PC-9 (cell line): ENCODE measurements at regions not wholly inside any gene's neighbourhood (a gene's known extent, or its start where the extent isn't known, plus 50 kb on each side); places are given as distances from the start of the nearest gene placed in this dataset.

Experiments used
- BruUV-seq: library from RNA; stranded (reverse); fragments of 400-500 nt; replicated peaks from 2 replicates; lab custom pipeline; 2021; lab: Mats Ljungman, UMichigan
- CTCF ChIA-PET: fragments of 300-600 bp; sonication (Branson Sonifier 250); formaldehyde crosslinking; loops from one replicate; lab custom pipeline; 2022; ENCODE audit warnings: antibody characterized with exemption; lab: Charles Lee
- POLR2A ChIA-PET: fragments of 300-600 bp; sonication (Branson Sonifier 250); formaldehyde crosslinking; loops from one replicate; lab custom pipeline; 2022; ENCODE audit warnings: antibody characterized with exemption; ENCODE audit not compliant: unreplicated experiment; lab: Charles Lee
- DNase-seq, 2 experiments: peaks; one replicate each; pipeline versions ENCODE4 v3.0.0 to v3.0.0-alpha.2; 2015 to 2022; ENCODE audit warnings: mixed read lengths in 1 of 2
- H2AFZ ChIP-seq: fragments of 200-600 bp; sonication (generic); 2 replicates; pipeline ENCODE4 v1.8.1; 2017; ENCODE audit warnings: antibody characterized with exemption
- H3F3A ChIP-seq: fragments of 200-600 bp; sonication (generic); 2 replicates; pipeline ENCODE4 v1.8.1; 2017; ENCODE audit warnings: antibody characterized with exemption, mild to moderate bottlenecking, low read depth; ENCODE audit not compliant: insufficient read depth
- H3K27ac ChIP-seq: fragments of 200-600 bp; sonication (generic); 2 replicates; pipeline ENCODE4 v1.6.1; 2016; ENCODE audit warnings: mixed run types
- H3K27me3 ChIP-seq: fragments of 200-600 bp; sonication (generic); 2 replicates; pipeline ENCODE4 v1.6.1; 2016; ENCODE audit warnings: low read depth, mixed run types; ENCODE audit not compliant: insufficient read depth
- H3K36me3 ChIP-seq: fragments of 200-600 bp; sonication (generic); 2 replicates; pipeline ENCODE4 v1.6.1; 2016; ENCODE audit warnings: low read depth, mixed run types
- H3K4me1 ChIP-seq: fragments of 200-600 bp; sonication (generic); replicated peaks from 2 replicates; pipeline ENCODE4 v1.6.1; 2016; ENCODE audit warnings: mixed run types; ENCODE audit not compliant: insufficient read depth
- H3K4me2 ChIP-seq: fragments of 200-600 bp; sonication (generic); 2 replicates; pipeline ENCODE4 v1.6.1; 2017; ENCODE audit warnings: mixed run types
- H3K4me3 ChIP-seq: fragments of 200-600 bp; sonication (generic); 2 replicates; pipeline ENCODE4 v1.6.1; 2016; ENCODE audit warnings: mixed run types
- H3K79me2 ChIP-seq: fragments of 200-600 bp; sonication (generic); 2 replicates; pipeline ENCODE4 v1.6.1; 2017; ENCODE audit warnings: low read depth, mixed run types
- H3K9me2 ChIP-seq: fragments of 200-600 bp; sonication (generic); 2 replicates; pipeline ENCODE4 v1.8.1; 2017; ENCODE audit warnings: mild to moderate bottlenecking; ENCODE audit not compliant: insufficient read depth
- H3K9me3 ChIP-seq: fragments of 200-600 bp; sonication (generic); 2 replicates; pipeline ENCODE4 v1.8.1; 2016; ENCODE audit warnings: low read depth; ENCODE audit not compliant: insufficient read depth
- H4K20me1 ChIP-seq: fragments of 200-600 bp; sonication (generic); 2 replicates; pipeline ENCODE4 v1.8.1; 2017; ENCODE audit not compliant: insufficient read depth
- EZH2 ChIP-seq: fragments of 200-600 bp; sonication (generic); IDR thresholded peaks from 2 replicates; pipeline ENCODE4 v1.8.0; 2017; ENCODE audit warnings: antibody characterized with exemption, low read depth
- intact Hi-C: fragments of 100-400 bp; cut with micrococcal nuclease; formaldehyde crosslinking; loops from one replicate; pipeline ENCODE4 v1.10.0; 2022; ENCODE audit not compliant: unreplicated experiment
- TF ChIP-seq, protein P1 (sequence below): fragments of 200-600 bp; sonication (generic); conservative IDR thresholded peaks from 2 replicates; pipeline ENCODE4 v1.6.1; 2017; ENCODE audit warnings: mixed run types, antibody characterized with exemption, mild to moderate bottlenecking, moderate library complexity

DNA sequence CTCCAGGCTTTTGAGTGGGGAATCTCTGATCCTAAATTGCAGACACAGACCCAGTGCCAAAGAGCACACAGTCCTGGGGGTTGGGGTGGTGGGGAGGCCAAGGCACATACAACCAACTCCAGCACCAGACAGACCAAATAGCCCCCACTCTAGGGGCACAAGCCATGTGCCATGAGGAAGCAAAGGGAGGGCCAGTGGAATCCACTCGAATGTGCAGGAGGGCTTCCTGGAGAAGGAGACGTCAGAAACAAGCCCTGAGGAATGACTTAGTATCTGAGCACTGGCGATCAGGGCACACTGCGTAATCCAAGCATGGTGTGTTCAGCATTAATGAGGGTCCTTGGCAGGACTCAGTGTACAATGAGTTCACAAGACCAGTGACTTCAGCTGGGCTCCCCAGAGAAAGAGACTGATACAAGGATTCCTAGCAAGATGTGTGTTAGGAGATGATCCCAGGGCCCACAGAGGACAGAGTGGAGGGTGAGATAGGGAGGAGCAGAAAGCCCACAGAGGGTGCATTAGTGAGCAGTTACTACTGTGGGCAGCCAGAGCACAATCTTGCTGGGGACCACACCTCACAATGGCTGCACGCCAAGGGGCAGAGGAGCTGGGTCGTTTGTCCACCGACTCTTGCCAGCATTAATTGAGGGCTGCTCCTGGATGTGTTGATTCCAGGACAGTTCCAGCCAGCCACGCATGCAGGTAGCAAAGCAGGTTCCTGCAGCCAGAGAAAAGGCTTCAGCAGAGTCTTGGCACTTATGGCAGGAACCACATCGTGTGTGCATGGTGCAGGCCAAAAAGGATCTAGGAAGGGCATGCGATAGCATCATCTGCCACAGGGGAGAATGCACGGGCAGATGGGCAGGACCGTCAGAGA is 152.6 kb upstream of the VSTM2B start:
- Histone ChIP-seq H3F3A (no peaks in the 10 kb centered on the region), H3K4me3 (no peak overlapping the region), H3K27ac (no peak overlapping the region), H3K79me2 (no peaks in the 10 kb centered on the region), H3K9me2 (no peaks in the 10 kb centered on the region), H2AFZ (no peak overlapping the region), H3K4me2 (no peak overlapping the region), H3K9me3 (no peaks in the 10 kb centered on the region), H3K27me3 (peaks cover 76% of the 10 kb centered on the region), H3K4me1 (no peaks in the 10 kb centered on the region), H4K20me1 (no peaks in the 10 kb centered on the region), H3K36me3 (no peaks in the 10 kb centered on the region)
- CTCF ChIA-PET = interaction anchor here (0.6 kb wide), 2 partner anchors 29 to 803 kb away, joined by 6 read pairs; no protein-coding TSS in a partner anchor
- no peak for DNase-seq
- POLR2A ChIA-PET = no interaction called here
- no TSS peak for BruUV-seq
- intact Hi-C loops = no loop called here
- TF ChIP-seq EZH2 = no peak
- TF ChIP-seq, protein P1, sequence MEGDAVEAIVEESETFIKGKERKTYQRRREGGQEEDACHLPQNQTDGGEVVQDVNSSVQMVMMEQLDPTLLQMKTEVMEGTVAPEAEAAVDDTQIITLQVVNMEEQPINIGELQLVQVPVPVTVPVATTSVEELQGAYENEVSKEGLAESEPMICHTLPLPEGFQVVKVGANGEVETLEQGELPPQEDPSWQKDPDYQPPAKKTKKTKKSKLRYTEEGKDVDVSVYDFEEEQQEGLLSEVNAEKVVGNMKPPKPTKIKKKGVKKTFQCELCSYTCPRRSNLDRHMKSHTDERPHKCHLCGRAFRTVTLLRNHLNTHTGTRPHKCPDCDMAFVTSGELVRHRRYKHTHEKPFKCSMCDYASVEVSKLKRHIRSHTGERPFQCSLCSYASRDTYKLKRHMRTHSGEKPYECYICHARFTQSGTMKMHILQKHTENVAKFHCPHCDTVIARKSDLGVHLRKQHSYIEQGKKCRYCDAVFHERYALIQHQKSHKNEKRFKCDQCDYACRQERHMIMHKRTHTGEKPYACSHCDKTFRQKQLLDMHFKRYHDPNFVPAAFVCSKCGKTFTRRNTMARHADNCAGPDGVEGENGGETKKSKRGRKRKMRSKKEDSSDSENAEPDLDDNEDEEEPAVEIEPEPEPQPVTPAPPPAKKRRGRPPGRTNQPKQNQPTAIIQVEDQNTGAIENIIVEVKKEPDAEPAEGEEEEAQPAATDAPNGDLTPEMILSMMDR = no peak

DNA sequence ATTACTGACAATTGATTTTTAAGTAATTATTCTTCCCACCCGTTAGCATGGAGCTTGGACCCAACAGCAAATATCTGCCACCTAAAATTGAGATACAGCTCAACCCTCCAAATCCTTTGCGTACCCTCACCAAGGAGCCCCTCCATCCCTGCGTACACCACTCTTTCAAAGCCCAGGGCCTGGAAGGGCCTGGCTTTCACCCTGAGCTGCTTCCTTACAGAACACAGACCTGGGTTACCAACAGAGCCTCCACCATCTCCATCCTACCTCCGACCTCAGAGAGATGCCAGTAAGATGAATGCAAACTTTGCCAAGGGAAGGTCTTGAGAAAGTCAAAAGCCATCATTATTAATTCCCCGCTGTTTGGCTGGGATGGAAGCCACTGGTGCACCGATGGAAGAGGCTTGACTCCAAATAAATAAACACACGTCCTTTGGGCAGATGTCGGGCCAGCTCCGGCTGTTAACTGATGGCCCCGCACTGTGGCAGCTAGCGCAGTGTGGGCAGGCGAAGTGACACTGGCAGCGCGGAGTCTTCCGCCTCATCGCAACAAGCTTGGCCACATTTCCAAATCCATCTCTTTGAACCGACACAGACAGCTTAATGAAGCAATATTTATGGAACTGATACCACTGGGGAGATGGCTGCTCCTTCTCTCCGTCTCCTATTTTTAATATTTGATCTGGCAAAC is 150.2 kb upstream of the VSTM2B start:
- CTCF ChIA-PET = no interaction called here
- no peaks in the 10 kb centered on the region for H3K79me2 ChIP-seq
- intact Hi-C loops = no loop called here
- TF ChIP-seq, protein P1 = no peak
- no peak for TF ChIP-seq EZH2
- H2AFZ ChIP-seq = no peak overlapping the region
- no peaks in the 10 kb centered on the region for H3K4me1 ChIP-seq
- no peak for DNase-seq
- no peaks in the 10 kb centered on the region for H3F3A ChIP-seq
- no peak overlapping the region for H3K4me2 ChIP-seq
- no peaks in the 10 kb centered on the region for H4K20me1 ChIP-seq
- H3K9me2 ChIP-seq = no peaks in the 10 kb centered on the region
- no peaks in the 10 kb centered on the region for H3K36me3 ChIP-seq
- H3K27ac ChIP-seq = no peak overlapping the region
- POLR2A ChIA-PET = no interaction called here
- no TSS peak for BruUV-seq
- no peaks in the 10 kb centered on the region for H3K9me3 ChIP-seq
- no peak overlapping the region for H3K4me3 ChIP-seq
- peaks cover 73% of the 10 kb centered on the region for H3K27me3 ChIP-seq

DNA sequence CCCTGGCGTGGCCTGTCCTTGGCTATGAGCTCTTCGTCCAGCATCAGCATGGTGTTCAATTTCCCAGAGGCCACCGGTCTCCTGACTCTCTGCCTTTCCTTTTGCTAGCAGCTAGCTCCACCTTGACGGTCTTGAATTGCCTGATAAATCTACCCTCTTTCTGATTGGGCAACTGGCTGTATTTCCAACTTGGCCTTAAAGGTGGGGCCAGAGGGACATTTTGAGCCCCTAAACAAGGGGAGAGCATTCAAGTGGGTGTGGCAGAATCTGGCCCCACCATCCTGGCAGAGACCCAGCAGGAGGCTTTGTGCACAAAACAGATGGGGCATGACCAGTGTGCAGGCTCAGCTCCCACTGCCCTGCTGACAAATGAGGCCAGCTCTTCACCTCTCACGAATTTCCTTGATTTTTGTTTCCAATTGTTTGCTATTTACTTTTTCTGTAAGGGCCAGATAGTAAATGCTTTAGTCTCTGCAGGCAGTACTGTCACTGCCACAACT is 148.9 kb upstream of the VSTM2B start:
- Histone ChIP-seq H3K9me2 (no peaks in the 10 kb centered on the region), H3K9me3 (no peaks in the 10 kb centered on the region), H3K79me2 (no peaks in the 10 kb centered on the region), H2AFZ (no peak overlapping the region), H4K20me1 (no peaks in the 10 kb centered on the region), H3K27me3 (peaks cover 74% of the 10 kb centered on the region), H3K36me3 (no peaks in the 10 kb centered on the region), H3K4me2 (no peak overlapping the region), H3K4me1 (no peaks in the 10 kb centered on the region), H3K27ac (no peak overlapping the region), H3F3A (no peaks in the 10 kb centered on the region), H3K4me3 (no peak overlapping the region)
- TF ChIP-seq, protein P1 = no peak
- no peak for TF ChIP-seq EZH2
- intact Hi-C loops = no loop called here
- ChIA-PET CTCF (no interaction called here), POLR2A (no interaction called here)
- no peak for DNase-seq
- BruUV-seq = no TSS peak
